ENCODE measurements at regions not wholly inside any gene's neighbourhood (a gene's known extent, or its start where the extent isn't known, plus 50 kb on each side); places are given as distances from the start of the nearest gene placed in this dataset.
"Not testable (repeated sequence)": the region's sequence is repeated elsewhere in the genome, so short reads cannot be mapped to it uniquely, and the experiment has no call there.

- TF ChIP-seq CTCF (IDR thresholded peaks at IDR 0.05); POLR2A (IDR thresholded peaks at IDR 0.05; ENCODE audit: low read depth); POLR2AphosphoS5 (IDR thresholded peaks at IDR 0.05): not testable (repeated sequence)
Observed at GRCh38 chr1:83440021-83440420, 558.9 kb downstream of the TTLL7 start.
